C4-2B (cell line): ENCODE measurements at regions not wholly inside any gene's neighbourhood (a gene's known extent, or its start where the extent isn't known, plus 50 kb on each side); places are given as distances from the start of the nearest gene placed in this dataset.

Experiments
- ZFX ChIP-seq: fragments of 450-650 bp; IDR thresholded peaks from 2 replicates; pipeline ENCODE4 v1.6.1; 2017
- TF ChIP-seq, protein P1 (sequence below): fragments of 450-650 bp; conservative IDR thresholded peaks from 2 replicates; pipeline ENCODE4 v1.5.1; 2017; ENCODE audit warnings: mild to moderate bottlenecking

DNA sequence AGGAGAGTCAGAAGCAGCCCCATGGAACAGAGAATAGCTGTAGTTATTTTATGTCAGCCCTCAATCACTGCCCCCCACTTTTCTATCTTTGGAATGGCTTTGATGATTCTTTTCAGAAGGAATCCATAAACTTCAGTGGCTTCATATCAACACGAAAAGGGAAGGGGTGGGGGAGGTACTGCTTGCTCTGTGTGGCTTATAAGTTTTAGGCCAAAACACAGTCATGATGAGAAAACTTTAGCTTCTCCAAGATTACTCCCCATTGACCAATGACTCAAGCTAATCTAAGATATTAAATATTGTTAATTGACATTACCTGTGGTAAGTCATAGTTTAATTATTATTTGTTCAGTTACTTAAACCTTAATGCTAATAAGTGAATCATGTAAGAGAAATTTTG is 669.6 kb upstream of the FAM241A start:
- TF ChIP-seq, protein P1, sequence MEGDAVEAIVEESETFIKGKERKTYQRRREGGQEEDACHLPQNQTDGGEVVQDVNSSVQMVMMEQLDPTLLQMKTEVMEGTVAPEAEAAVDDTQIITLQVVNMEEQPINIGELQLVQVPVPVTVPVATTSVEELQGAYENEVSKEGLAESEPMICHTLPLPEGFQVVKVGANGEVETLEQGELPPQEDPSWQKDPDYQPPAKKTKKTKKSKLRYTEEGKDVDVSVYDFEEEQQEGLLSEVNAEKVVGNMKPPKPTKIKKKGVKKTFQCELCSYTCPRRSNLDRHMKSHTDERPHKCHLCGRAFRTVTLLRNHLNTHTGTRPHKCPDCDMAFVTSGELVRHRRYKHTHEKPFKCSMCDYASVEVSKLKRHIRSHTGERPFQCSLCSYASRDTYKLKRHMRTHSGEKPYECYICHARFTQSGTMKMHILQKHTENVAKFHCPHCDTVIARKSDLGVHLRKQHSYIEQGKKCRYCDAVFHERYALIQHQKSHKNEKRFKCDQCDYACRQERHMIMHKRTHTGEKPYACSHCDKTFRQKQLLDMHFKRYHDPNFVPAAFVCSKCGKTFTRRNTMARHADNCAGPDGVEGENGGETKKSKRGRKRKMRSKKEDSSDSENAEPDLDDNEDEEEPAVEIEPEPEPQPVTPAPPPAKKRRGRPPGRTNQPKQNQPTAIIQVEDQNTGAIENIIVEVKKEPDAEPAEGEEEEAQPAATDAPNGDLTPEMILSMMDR: no peak
- no peak for TF ChIP-seq ZFX
